ENCODE measurements at regions not wholly inside any gene's neighbourhood (a gene's known extent, or its start where the extent isn't known, plus 50 kb on each side); places are given as distances from the start of the nearest gene placed in this dataset.

- TF ChIP-seq CTCF (IDR thresholded peaks at IDR 0.05) (no peak), POLR2A (IDR thresholded peaks at IDR 0.05) (no peak)
Observed at GRCh38 chr10:33746836-33747268, 412.4 kb upstream of the NRP1 start.
